ENCODE measurements at regions not wholly inside any gene's neighbourhood (a gene's known extent, or its start where the extent isn't known, plus 50 kb on each side); places are given as distances from the start of the nearest gene placed in this dataset.

DNA sequence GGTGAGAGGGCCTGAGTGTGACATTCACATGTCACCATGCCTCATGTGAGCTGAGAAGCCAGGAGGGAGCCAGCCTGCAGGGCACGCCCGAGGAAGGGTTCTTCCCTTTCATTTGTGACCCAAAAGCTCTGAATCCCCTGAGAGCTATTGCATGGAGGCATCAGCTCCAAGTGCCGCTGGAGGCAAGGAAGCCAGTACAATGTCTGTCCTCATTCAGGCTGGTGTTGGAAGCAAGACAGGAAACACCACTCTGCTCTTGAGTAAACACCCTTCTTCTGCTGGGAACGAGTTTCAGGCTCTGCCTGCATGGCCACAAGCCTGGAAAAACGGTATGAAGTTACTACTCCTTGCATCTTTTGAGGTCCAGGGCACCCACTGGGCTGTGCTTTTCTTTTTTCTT, 83.8 kb upstream of the LARGE1 start:
- intact Hi-C loops (cut with micrococcal nuclease), result no loop called here
- H3K4me1 Mint-ChIP-seq (ENCODE audit: low read depth), result no peaks in the 10 kb centered on the region
- no peak overlapping the region for H3K4me3 Mint-ChIP-seq
- H3K36me3 Mint-ChIP-seq, result peaks cover 5% of the 10 kb centered on the region
- no peak for DNase-seq
- peaks cover 35% of the 10 kb centered on the region for H3K9me3 Mint-ChIP-seq
- H3K27ac Mint-ChIP-seq, result no peak overlapping the region
- POLR2A ChIA-PET, result no interaction called here
- CTCF ChIA-PET, result no interaction called here
- no peaks in the 10 kb centered on the region for H3K27me3 Mint-ChIP-seq

DNA sequence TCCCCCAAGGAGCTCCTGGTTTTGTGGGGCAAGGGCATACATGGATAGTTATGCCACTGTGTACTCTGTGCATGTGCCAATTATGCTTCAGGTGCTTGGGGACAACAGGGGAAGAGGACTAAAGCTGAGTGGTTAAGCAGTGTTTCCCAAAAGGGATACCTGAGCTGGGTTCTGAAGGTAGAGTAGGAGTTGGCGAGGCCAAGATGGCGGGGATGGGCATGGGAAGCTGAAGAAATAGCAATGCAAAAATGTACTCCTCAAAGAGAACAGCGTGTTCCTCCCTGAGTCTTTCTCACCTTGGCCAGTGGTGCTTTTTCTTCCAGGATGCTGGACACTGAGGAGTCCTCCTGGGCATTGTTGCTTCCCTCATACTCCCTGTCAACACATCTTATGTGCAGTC, 90.0 kb upstream of the LARGE1 start:
- intact Hi-C loops (cut with micrococcal nuclease), result no loop called here
- H3K4me1 Mint-ChIP-seq (ENCODE audit: low read depth), result no peaks in the 10 kb centered on the region
- ChIA-PET CTCF (no interaction called here), POLR2A (no interaction called here)
- peaks cover 29% of the 10 kb centered on the region for H3K9me3 Mint-ChIP-seq
- H3K27me3 Mint-ChIP-seq, result no peaks in the 10 kb centered on the region
- no peak overlapping the region for H3K4me3 Mint-ChIP-seq
- DNase-seq, result no peak
- H3K27ac Mint-ChIP-seq, result no peak overlapping the region
- H3K36me3 Mint-ChIP-seq, result peaks cover 3% of the 10 kb centered on the region

DNA sequence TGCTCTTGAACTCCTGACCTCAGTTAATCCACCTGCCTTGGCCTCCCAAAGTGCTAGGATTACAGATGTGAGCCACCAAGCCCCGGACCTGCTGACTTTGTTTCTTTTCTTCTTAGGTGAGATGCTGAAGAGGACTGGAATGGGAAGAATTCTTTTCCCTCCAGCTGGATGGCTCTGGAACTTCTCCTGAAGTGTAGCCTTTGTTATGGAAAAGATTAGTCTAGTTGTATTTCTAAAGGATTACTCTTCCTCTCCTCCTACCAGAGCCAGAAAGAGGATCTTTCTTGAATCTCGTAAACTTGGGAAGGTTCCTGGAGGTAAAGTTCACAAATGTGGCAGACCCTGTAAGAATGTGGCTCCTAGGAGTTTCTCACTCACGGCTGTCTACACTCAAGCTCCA, 95.4 kb upstream of the LARGE1 start:
- intact Hi-C loops (cut with micrococcal nuclease), result no loop called here

DNA sequence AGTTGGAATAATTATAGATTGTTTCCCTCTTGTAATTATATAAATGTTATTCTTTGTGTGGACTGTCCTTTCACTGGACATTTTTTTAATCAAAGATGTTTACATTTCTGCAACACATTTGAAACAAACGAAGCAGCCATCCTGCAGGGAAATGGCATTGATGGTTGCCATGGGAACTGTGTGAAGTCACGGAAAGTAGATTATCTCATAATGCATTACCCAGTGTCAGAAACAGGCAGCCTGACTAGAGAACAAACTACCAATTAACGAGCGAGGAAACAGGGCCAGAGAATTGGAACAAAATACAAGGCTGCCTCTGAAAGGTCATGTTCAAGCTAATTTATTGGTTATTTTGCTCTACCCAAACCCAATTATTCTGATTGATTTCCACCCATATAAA, 96.9 kb upstream of the LARGE1 start:
- Mint-ChIP-seq H3K27me3 (no peaks in the 10 kb centered on the region), H3K9me3 (peaks cover 18% of the 10 kb centered on the region), H3K27ac (no peak overlapping the region), H3K36me3 (peaks cover 1% of the 10 kb centered on the region), H3K4me3 (no peak overlapping the region), H3K4me1 (ENCODE audit: low read depth) (no peaks in the 10 kb centered on the region)
- ChIA-PET POLR2A (no interaction called here), CTCF (no interaction called here)
- intact Hi-C loops (cut with micrococcal nuclease), result no loop called here
- DNase-seq, result no peak

More for the DNA sequence above, 95.4 kb upstream of the LARGE1 start:
- Mint-ChIP-seq H3K4me1 (ENCODE audit: low read depth) (no peaks in the 10 kb centered on the region), H3K36me3 (peaks cover 1% of the 10 kb centered on the region), H3K27ac (no peak overlapping the region), H3K27me3 (no peaks in the 10 kb centered on the region), H3K9me3 (peaks cover 18% of the 10 kb centered on the region), H3K4me3 (no peak overlapping the region)
- ChIA-PET CTCF (no interaction called here), POLR2A (no interaction called here)
- no peak for DNase-seq

DNA sequence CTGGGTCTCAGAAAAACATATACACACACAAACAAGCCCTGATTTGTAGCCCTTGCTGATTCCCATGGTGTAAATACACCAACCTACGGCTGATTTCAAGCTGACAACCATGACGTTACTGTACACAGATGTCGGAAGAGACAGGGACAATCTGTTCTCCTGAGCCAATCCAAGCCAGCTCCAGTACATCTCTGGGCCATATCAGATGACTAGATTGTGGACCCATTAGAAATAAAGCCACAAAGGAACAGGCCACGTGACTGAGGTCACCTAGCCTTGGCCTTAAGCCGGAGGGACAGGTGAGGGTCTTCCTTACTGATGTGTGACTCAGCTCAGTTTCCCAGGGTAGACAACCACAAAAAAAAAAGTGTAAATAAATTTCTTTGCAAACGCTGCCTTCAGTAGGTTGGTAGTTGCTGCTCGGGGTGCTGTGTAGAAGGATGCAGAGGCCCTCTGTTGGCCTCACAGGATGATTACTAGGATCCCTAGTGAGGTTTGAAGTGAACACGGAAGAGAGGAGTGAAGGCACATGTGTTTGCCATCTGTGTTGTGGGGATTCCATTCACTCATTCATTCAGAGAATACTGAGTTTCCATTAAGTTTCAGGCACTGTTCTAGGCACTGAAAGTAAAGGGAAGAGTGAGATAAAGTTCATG, 99.0 kb upstream of the LARGE1 start:
- POLR2A ChIA-PET, result no interaction called here
- H3K27ac Mint-ChIP-seq, result no peak overlapping the region

DNA sequence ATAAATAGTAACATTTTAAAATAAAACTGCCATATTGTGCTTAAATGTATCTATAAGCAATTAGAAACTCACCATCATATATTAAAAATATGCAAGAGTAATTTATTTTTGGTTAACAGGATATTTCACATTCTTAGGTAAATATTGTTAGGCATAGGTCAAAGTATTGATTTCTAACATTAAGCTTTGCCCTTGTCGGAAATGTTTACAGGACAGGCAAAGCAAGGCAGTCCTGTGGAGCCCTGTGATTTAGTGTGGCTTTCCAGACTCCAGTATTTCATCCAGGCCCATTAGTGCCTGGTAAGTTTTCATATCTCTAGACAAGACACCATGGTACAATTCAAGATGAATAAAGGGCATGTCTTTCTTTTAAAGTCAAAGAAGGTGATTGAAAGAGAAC, 114.9 kb upstream of the LARGE1 start:
- Mint-ChIP-seq H3K27me3 (peaks cover 2% of the 10 kb centered on the region), H3K9me3 (peaks cover 5% of the 10 kb centered on the region), H3K27ac (no peak overlapping the region), H3K36me3 (no peaks in the 10 kb centered on the region), H3K4me3 (no peak overlapping the region), H3K4me1 (ENCODE audit: low read depth) (no peaks in the 10 kb centered on the region)
- intact Hi-C loops (cut with micrococcal nuclease), result no loop called here
- POLR2A ChIA-PET, result no interaction called here
- CTCF ChIA-PET, result no interaction called here
- DNase-seq, result no peak

More for the DNA sequence above, 99.0 kb upstream of the LARGE1 start:
- H3K9me3 Mint-ChIP-seq, result peaks cover 16% of the 10 kb centered on the region
- DNase-seq, result no peak
- no peak overlapping the region for H3K4me3 Mint-ChIP-seq
- H3K27me3 Mint-ChIP-seq, result no peaks in the 10 kb centered on the region
- CTCF ChIA-PET, result no interaction called here
- peaks cover 1% of the 10 kb centered on the region for H3K36me3 Mint-ChIP-seq
- no peaks in the 10 kb centered on the region for H3K4me1 Mint-ChIP-seq (ENCODE audit: low read depth)
- intact Hi-C loops (cut with micrococcal nuclease), result no loop called here

DNA sequence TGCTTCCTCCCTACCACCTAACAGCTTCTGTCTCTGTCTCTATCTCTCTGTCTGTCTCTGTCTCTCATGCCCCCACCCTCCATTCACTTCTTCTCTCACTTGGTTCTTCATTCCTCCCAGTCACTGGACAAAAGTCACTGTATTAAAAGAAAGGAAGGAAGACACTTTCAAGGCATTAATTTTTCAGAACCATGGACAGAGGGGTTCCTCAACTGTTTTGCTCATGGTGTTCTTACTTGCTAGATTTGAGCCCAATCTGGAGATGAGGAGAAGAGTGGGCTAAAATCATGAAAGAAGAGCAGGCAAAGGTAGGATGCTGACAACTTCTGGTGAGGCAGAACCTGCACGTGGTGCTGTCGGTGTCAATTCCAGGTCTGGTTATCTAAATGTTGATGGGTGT, 116.7 kb upstream of the LARGE1 start:
- intact Hi-C loops (cut with micrococcal nuclease), result no loop called here
- CTCF ChIA-PET, result no interaction called here
- no peak overlapping the region for H3K27ac Mint-ChIP-seq
- H3K9me3 Mint-ChIP-seq, result peaks cover 5% of the 10 kb centered on the region
- H3K4me1 Mint-ChIP-seq (ENCODE audit: low read depth), result no peaks in the 10 kb centered on the region
- H3K27me3 Mint-ChIP-seq, result no peaks in the 10 kb centered on the region
- no peak overlapping the region for H3K4me3 Mint-ChIP-seq
- POLR2A ChIA-PET, result no interaction called here
- DNase-seq, result no peak
- no peaks in the 10 kb centered on the region for H3K36me3 Mint-ChIP-seq

DNA sequence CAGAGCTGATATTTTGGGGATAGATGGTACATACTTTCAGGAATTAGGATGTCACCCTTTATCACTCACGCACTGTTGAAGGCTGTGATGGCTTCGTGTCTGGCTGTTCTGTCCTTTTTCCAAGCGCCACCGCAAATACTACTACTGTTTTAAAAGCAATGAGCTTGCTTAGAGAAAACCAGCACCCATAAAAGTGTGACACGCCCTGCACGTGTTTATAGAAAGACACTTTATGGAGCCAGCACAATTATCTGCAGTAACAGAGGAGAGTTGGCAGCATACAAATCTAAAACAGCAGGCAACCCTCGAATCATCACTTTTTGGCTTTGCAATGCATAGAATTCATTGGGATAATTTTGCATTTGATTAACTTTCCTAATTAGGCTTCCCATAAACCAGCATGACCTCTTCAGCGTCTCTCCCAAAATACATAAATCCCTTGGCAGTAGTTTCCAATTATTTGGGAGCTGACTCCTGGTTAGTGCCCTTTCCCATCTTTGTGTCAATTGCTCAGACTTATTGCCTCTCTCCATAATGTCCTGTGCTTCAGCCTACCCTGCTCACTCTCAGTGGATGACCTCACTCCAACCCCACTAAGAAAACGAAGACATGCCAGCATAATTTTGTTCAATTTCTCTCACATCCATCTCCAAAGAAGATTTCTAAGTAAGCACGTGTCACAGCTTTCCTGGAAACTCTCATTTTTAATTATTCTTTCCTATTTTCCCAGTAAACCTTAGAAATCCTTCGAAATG, 118.7 kb upstream of the LARGE1 start:
- DNase-seq, result no peak
- Mint-ChIP-seq H3K4me3 (no peak overlapping the region), H3K36me3 (no peaks in the 10 kb centered on the region), H3K27me3 (no peaks in the 10 kb centered on the region), H3K27ac (no peak overlapping the region), H3K4me1 (ENCODE audit: low read depth) (no peaks in the 10 kb centered on the region), H3K9me3 (peaks cover 5% of the 10 kb centered on the region)
- ChIA-PET POLR2A (no interaction called here), CTCF (no interaction called here)
- intact Hi-C loops (cut with micrococcal nuclease), result no loop called here

DNA sequence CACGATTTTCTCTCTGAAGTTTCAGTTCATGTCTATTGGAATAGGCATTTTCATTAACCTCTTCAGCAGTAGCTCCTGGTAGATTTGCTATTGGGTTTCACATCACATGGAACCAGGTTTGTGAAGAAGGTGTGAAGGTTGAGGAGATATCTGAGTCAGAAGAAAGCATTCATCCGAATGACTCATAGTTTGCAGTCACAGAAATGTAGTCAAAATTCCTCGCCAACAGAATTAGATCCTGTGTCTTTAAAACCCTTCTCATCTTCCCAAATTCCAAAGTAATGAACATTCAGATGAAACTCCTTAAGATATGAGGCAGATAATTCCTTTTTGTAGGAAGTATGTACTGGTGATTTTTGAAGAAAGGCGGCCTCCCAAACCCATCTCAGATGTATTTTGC, 125.0 kb upstream of the LARGE1 start:
- POLR2A ChIA-PET, result no interaction called here
- Mint-ChIP-seq H3K4me3 (no peak overlapping the region), H3K27me3 (peaks cover 1% of the 10 kb centered on the region), H3K36me3 (no peaks in the 10 kb centered on the region), H3K27ac (no peak overlapping the region), H3K9me3 (no peaks in the 10 kb centered on the region), H3K4me1 (ENCODE audit: low read depth) (no peaks in the 10 kb centered on the region)
- DNase-seq, result no peak
- CTCF ChIA-PET, result no interaction called here
- intact Hi-C loops (cut with micrococcal nuclease), result no loop called here

DNA sequence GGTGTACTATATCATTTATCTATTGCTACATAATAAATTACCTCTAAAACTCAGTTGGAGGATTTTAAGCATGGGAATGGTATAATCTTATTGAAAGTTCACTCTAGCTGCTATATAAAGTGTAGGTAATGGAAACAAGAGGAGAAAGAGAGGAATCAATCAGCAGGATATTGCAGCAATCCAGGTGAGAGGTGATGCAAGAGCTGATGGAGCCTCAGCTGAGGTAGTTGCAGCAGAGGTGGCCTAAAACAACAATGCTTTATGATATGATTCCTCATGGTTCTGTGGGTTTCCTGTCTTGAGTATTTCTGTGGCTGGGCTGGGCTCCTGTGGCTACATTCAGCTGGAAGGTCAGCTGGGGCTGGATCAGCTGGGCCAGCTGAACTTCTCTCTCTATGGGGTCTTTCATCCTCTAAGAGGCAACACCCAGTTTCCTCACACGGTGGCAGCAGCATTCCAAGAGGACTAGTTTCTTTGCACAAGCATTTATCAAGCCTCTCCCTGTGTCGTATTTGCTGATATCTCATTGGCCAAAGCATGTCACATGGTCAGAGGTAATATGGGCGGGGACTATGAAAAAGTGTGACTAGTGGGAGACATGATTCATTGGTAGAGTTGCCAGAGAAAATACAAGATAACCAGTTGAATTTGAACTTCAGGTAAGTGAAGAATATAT, 135.4 kb upstream of the LARGE1 start:
- no peak overlapping the region for H3K4me3 Mint-ChIP-seq
- POLR2A ChIA-PET, result no interaction called here
- CTCF ChIA-PET, result interaction anchor here (1.0 kb wide), 1 partner anchor 56 kb away, joined by 5 read pairs; no protein-coding TSS in a partner anchor
- intact Hi-C loops (cut with micrococcal nuclease), result no loop called here
- H3K4me1 Mint-ChIP-seq (ENCODE audit: low read depth), result no peaks in the 10 kb centered on the region
- no peak overlapping the region for H3K27ac Mint-ChIP-seq
- peaks cover 12% of the 10 kb centered on the region for H3K9me3 Mint-ChIP-seq
- no peak for DNase-seq
- H3K27me3 Mint-ChIP-seq, result no peaks in the 10 kb centered on the region
- no peaks in the 10 kb centered on the region for H3K36me3 Mint-ChIP-seq

DNA sequence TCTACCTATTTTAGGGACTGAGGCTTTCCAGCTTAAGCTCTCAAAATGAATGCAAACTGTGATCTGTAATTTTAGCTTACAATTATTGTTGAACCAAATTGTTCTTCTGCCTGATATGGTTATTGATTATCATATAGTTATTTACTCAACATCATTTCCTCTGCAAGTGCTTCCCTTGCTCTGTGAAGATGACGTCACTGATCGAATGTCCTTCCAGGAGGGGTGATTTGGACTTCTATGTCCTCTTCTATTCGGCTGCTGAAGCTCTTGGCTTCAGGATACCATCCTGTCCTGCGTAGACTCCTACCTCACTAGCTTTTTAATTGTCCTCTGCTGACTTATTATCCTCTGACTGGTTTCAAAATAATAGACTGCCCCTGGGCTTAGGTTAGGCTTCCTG, 137.4 kb upstream of the LARGE1 start:
- no peaks in the 10 kb centered on the region for H3K4me1 Mint-ChIP-seq (ENCODE audit: low read depth)
- no peak for DNase-seq
- intact Hi-C loops (cut with micrococcal nuclease), result no loop called here
- H3K27me3 Mint-ChIP-seq, result no peaks in the 10 kb centered on the region
- H3K4me3 Mint-ChIP-seq, result no peak overlapping the region
- POLR2A ChIA-PET, result no interaction called here
- CTCF ChIA-PET, result no interaction called here
- no peaks in the 10 kb centered on the region for H3K36me3 Mint-ChIP-seq
- H3K27ac Mint-ChIP-seq, result no peak overlapping the region
- H3K9me3 Mint-ChIP-seq, result peaks cover 12% of the 10 kb centered on the region

DNA sequence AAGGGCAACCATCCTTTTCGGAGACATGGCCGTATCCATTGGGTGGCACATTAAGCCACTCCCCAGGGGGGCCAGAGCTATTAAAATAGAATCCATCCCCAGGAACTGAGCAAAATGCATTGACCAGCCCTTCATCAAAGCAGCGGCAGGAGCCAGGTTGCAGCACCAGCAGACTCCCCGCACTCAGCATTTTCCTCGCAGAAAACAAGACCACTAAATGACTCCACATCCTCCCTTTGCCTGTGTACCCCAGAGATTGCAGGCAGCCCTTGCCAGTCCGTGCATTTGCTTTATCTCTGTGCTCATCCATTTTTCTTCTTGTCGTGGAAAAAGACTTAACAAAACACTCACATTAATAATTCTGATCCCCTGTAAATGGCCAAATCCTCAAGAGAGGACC, 144.4 kb upstream of the LARGE1 start:
- POLR2A ChIA-PET, result no interaction called here
- no peak for DNase-seq
- Mint-ChIP-seq H3K4me1 (ENCODE audit: low read depth) (no peaks in the 10 kb centered on the region), H3K9me3 (no peaks in the 10 kb centered on the region), H3K4me3 (no peak overlapping the region), H3K27me3 (no peaks in the 10 kb centered on the region), H3K36me3 (no peaks in the 10 kb centered on the region), H3K27ac (no peak overlapping the region)
- CTCF ChIA-PET, result no interaction called here
- intact Hi-C loops (cut with micrococcal nuclease), result no loop called here

DNA sequence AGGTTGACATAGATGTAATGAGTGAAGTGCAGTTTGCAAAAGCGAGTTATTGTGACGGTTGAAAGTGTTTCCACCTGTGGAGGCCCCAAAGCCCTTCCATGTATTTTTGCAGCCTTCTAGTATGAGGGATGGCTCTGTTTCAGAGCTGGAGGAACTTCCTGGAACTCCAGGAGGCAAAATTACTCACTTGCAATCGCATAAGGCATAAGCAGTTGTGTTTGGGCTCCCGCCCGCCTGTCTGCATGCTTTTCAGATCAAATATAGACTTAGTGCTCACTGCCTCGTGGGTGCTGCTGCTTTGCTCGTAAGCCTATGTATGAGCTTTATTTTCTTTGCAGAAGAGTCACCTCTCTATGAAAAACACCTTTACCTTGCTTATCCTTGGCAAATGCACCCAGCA, 146.8 kb upstream of the LARGE1 start:
- Mint-ChIP-seq H3K36me3 (no peaks in the 10 kb centered on the region), H3K9me3 (no peaks in the 10 kb centered on the region), H3K27me3 (no peaks in the 10 kb centered on the region), H3K27ac (no peak overlapping the region), H3K4me1 (ENCODE audit: low read depth) (no peaks in the 10 kb centered on the region), H3K4me3 (no peak overlapping the region)
- DNase-seq, result no peak
- ChIA-PET CTCF (no interaction called here), POLR2A (no interaction called here)
- intact Hi-C loops (cut with micrococcal nuclease), result no loop called here
